ENCODE measurements at regions not wholly inside any gene's neighbourhood (a gene's known extent, or its start where the extent isn't known, plus 50 kb on each side); places are given as distances from the start of the nearest gene placed in this dataset.

- H3K9me3 Mint-ChIP-seq (ENCODE audit: unreplicated experiment), result no peaks in the 10 kb centered on the region
- H3K27me3 Mint-ChIP-seq (ENCODE audit: unreplicated experiment), result no peaks in the 10 kb centered on the region
- DNase-seq (ENCODE audit: low spot score), result no peak
- H3K36me3 Mint-ChIP-seq (ENCODE audit: low read depth, unreplicated experiment), result no peaks in the 10 kb centered on the region
- H3K4me3 Mint-ChIP-seq (ENCODE audit: unreplicated experiment), result no peak overlapping the region
- no peak overlapping the region for H3K27ac Mint-ChIP-seq (ENCODE audit: unreplicated experiment)
- H3K4me1 Mint-ChIP-seq (ENCODE audit: unreplicated experiment), result no peaks in the 10 kb centered on the region
- no peak for TF ChIP-seq CTCF (IDR thresholded peaks at IDR 0.05; ENCODE audit: unreplicated experiment)
Measured at GRCh38 chr13:90142251-90142650, 1205.2 kb upstream of the MIR17HG start.

- DNase-seq (ENCODE audit: low spot score), result no peak
- H3K9me3 Mint-ChIP-seq (ENCODE audit: unreplicated experiment), result no peaks in the 10 kb centered on the region
- no peaks in the 10 kb centered on the region for H3K4me1 Mint-ChIP-seq (ENCODE audit: unreplicated experiment)
Measured at GRCh38 chr13:90154311-90154960, 1193.1 kb upstream of the MIR17HG start.

GRCh38 chr13:90156390-90156789 lies 1191.1 kb upstream of the MIR17HG start:
- H3K36me3 Mint-ChIP-seq (ENCODE audit: low read depth, unreplicated experiment), result no peaks in the 10 kb centered on the region
- H3K4me3 Mint-ChIP-seq (ENCODE audit: unreplicated experiment), result no peak overlapping the region
- H3K27me3 Mint-ChIP-seq (ENCODE audit: unreplicated experiment), result no peaks in the 10 kb centered on the region
- no peak for DNase-seq (ENCODE audit: low spot score)
- no peak overlapping the region for H3K27ac Mint-ChIP-seq (ENCODE audit: unreplicated experiment)
- no peaks in the 10 kb centered on the region for H3K9me3 Mint-ChIP-seq (ENCODE audit: unreplicated experiment)
- no peak for TF ChIP-seq CTCF (IDR thresholded peaks at IDR 0.05; ENCODE audit: unreplicated experiment)
- no peaks in the 10 kb centered on the region for H3K4me1 Mint-ChIP-seq (ENCODE audit: unreplicated experiment)

More at GRCh38 chr13:90154311-90154960, 1193.1 kb upstream of the MIR17HG start:
- no peak for TF ChIP-seq CTCF (IDR thresholded peaks at IDR 0.05; ENCODE audit: unreplicated experiment)
- Mint-ChIP-seq H3K27me3 (ENCODE audit: unreplicated experiment) (no peaks in the 10 kb centered on the region), H3K4me3 (ENCODE audit: unreplicated experiment) (no peak overlapping the region), H3K27ac (ENCODE audit: unreplicated experiment) (no peak overlapping the region), H3K36me3 (ENCODE audit: low read depth, unreplicated experiment) (no peaks in the 10 kb centered on the region)

- H3K9me3 Mint-ChIP-seq (ENCODE audit: unreplicated experiment), result no peaks in the 10 kb centered on the region
- no peak overlapping the region for H3K4me3 Mint-ChIP-seq (ENCODE audit: unreplicated experiment)
- H3K27ac Mint-ChIP-seq (ENCODE audit: unreplicated experiment), result no peak overlapping the region
Measured at GRCh38 chr13:90168953-90169352, 1178.5 kb upstream of the MIR17HG start.

More at GRCh38 chr13:90168953-90169352, 1178.5 kb upstream of the MIR17HG start:
- Mint-ChIP-seq H3K36me3 (ENCODE audit: low read depth, unreplicated experiment) (no peaks in the 10 kb centered on the region), H3K27me3 (ENCODE audit: unreplicated experiment) (peaks cover 1% of the 10 kb centered on the region), H3K4me1 (ENCODE audit: unreplicated experiment) (no peaks in the 10 kb centered on the region)
- DNase-seq (ENCODE audit: low spot score), result no peak
- no peak for TF ChIP-seq CTCF (IDR thresholded peaks at IDR 0.05; ENCODE audit: unreplicated experiment)
